ENCODE measurements at regions not wholly inside any gene's neighbourhood (a gene's known extent, or its start where the extent isn't known, plus 50 kb on each side); places are given as distances from the start of the nearest gene placed in this dataset.

DNA sequence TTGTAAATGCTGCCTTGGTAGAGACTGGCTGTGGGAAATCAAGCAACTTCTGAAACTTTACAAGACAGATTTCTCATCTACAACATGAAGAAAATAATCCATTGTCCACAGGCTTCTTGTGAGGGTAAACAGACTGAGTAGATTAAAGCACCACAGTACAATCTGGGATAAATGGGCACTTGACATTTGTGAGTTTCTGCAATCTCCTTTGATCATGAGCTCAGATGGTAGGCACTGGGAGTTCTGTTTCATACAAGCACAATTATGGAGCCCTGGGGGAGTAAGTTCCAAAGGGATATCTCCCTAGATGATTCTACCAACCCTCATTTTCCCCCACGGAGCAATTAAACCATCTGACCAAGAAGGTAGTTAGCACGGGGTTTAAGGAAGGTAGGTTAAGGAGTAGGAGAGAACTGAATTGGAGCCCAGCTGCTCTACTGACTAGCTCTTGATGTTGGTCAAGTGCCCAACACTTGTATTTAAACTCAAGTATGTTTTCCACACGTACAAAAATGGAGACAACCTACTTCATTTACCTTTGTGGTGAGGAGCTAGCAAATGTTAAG lies 479.5 kb upstream of the TNC start (continued):
- TF ChIP-seq LRRFIP1 (CRISPR knock-in tag; conservative IDR thresholded peaks at IDR 0.05) (no peak), NFKBIZ (CRISPR knock-in tag; IDR thresholded peaks at IDR 0.05) (no peak), DMTF1 (CRISPR knock-in tag; IDR thresholded peaks at IDR 0.05) (no peak), DNMT3B (CRISPR knock-in tag; conservative IDR thresholded peaks at IDR 0.05) (no peak), HMGXB3 (CRISPR knock-in tag; IDR thresholded peaks at IDR 0.05; ENCODE audit: borderline replicate concordance) (no peak)
